Breast epithelium (tissue), 4 donors: ENCODE measurements at regions not wholly inside any gene's neighbourhood (a gene's known extent, or its start where the extent isn't known, plus 50 kb on each side); places are given as distances from the start of the nearest gene placed in this dataset.

ENCODE experiments used
- DNase-seq, 2 donors: peaks; one replicate each; pipeline ENCODE4 v3.0.0-alpha.2; 2019; ENCODE audit warnings: low spot score in 2 of 2
- H3K27ac ChIP-seq, 2 donors: fragments of 200-600 bp; sonication (generic) in 1 of 2; one replicate each; pipeline ENCODE4 v1.5.1; 2016 to 2019; ENCODE audit warnings: mild to moderate bottlenecking in 1 of 2
- H3K27me3 ChIP-seq, 2 donors: fragments of 200-600 bp; sonication (generic) in 1 of 2; one replicate each; pipeline versions ENCODE4 v1.5.1 to v1.6.0; 2017 to 2019; ENCODE audit warnings: control low read depth in 1 of 2, mild to moderate bottlenecking in 1 of 2
- H3K36me3 ChIP-seq: fragments of 200-600 bp; one replicate; pipeline ENCODE4 v1.5.1; 2019
- H3K4me1 ChIP-seq, 2 donors: fragments of 200-600 bp; sonication (generic); one replicate each; pipeline ENCODE4 v1.5.1; 2016 to 2019; ENCODE audit warnings: control low read depth in 1 of 2
- H3K4me3 ChIP-seq, 3 donors: fragments of 200-600 bp; sonication (generic); 1 replicate in 2 of 3; 2 replicates in 1 of 3; pipeline ENCODE4 v1.5.1; 2016 to 2019; ENCODE audit warnings: mild to moderate bottlenecking in 3 of 3, moderate library complexity in 2 of 3
- H3K9me3 ChIP-seq, 2 donors: fragments of 200-600 bp; sonication (generic) in 1 of 2; one replicate each; pipeline ENCODE4 v1.5.1; 2016 to 2019; ENCODE audit warnings: control low read depth in 1 of 2
- CTCF ChIP-seq, 3 donors: fragments of 450-650 bp; IDR thresholded peaks; one replicate each; pipeline ENCODE4 v1.5.1; 2016 to 2017; ENCODE audit warnings: antibody characterized with exemption in 3 of 3, mild to moderate bottlenecking in 3 of 3, moderate library complexity in 3 of 3
- POLR2A ChIP-seq: fragments of 450-650 bp; IDR thresholded peaks from one replicate; pipeline ENCODE4 v1.6.1; 2016; ENCODE audit warnings: antibody characterized with exemption, mild to moderate bottlenecking, moderate library complexity
- POLR2AphosphoS5 ChIP-seq, 3 donors: sonication (generic); formaldehyde crosslinking; IDR thresholded peaks; one replicate each; pipeline ENCODE4 v1.6.1; 2017; ENCODE audit warnings: antibody characterized with exemption in 3 of 3
- intact Hi-C: fragments of 100-400 bp; cut with DNase I; formaldehyde crosslinking; loops from one replicate; pipeline ENCODE4 v1.15.1; 2023; ENCODE audit warnings: low total_unique reads

- intact Hi-C loops = no loop called here
- Histone ChIP-seq H3K27ac (no peak overlapping the region), H3K36me3 (no peaks in the 10 kb centered on the region), H3K4me3 (no peak overlapping the region), H3K4me1 (no peaks in the 10 kb centered on the region), H3K9me3 (no peaks in the 10 kb centered on the region), H3K27me3 (peaks cover 0 to 10% of the 10 kb centered on the region in 2 donors)
- no peak for DNase-seq
- TF ChIP-seq POLR2A (no peak), CTCF (IDR thresholded peaks at IDR 0.05) (no peak), POLR2AphosphoS5 (IDR thresholded peaks at IDR 0.05) (no peak)
Measured at GRCh38 chr11:70674605-70675004, 276.3 kb downstream of the CTTN start.

- H3K36me3 ChIP-seq = no peaks in the 10 kb centered on the region
- H3K9me3 ChIP-seq = no peaks in the 10 kb centered on the region
- no peak for TF ChIP-seq POLR2A
- TF ChIP-seq CTCF (IDR thresholded peaks at IDR 0.05) = no peak
- TF ChIP-seq POLR2AphosphoS5 (IDR thresholded peaks at IDR 0.05) = no peak
- no peaks in the 10 kb centered on the region for H3K4me1 ChIP-seq
- H3K27me3 ChIP-seq = peaks cover 0 to 3% of the 10 kb centered on the region in 2 donors
- H3K4me3 ChIP-seq = no peak overlapping the region
- no peak overlapping the region for H3K27ac ChIP-seq
- DNase-seq = no peak
- intact Hi-C loops = no loop called here
Measured at GRCh38 chr11:70675697-70676374, 277.5 kb downstream of the CTTN start.

DNA sequence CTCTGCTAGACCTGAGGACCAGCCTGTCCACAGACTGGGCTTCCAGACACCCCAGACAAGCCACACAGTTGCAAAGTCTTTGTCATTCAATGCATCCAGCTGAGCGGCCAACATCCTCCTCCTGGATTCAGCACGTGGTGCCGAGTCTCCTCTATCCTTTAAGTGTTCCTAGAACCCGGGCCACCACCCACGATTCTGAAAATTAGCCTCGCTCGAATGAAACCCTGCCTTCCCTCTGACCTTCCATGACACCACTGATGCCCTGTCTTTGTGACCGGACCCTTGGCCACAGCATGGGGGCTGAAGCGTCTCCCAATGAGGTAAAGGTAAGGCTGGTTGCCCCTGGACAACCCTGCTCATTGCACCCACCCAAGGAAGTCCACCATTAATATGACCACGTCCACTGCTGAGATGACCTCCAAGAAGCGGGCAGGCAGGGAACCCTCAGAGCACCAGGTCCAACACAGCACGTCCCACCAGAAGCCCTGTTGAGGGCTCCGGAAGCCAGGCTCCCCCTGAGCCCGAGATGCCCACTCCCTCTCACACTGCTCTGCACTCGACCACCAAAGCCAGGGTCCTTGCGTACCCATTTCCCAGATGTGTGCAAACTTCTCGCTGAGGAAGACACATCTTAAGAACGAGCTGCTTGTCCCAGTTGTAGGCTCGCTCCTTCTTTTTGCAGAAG lies 279.0 kb downstream of the CTTN start:
- DNase-seq = no peak
- Histone ChIP-seq H3K36me3 (no peaks in the 10 kb centered on the region), H3K4me3 (no peak overlapping the region), H3K9me3 (no peaks in the 10 kb centered on the region), H3K27ac (no peak overlapping the region), H3K4me1 (no peaks in the 10 kb centered on the region), H3K27me3 (no peaks in the 10 kb centered on the region)
- intact Hi-C loops = no loop called here
- no peak for TF ChIP-seq POLR2AphosphoS5 (IDR thresholded peaks at IDR 0.05)
- TF ChIP-seq CTCF (IDR thresholded peaks at IDR 0.05) = no peak
- no peak for TF ChIP-seq POLR2A

DNA sequence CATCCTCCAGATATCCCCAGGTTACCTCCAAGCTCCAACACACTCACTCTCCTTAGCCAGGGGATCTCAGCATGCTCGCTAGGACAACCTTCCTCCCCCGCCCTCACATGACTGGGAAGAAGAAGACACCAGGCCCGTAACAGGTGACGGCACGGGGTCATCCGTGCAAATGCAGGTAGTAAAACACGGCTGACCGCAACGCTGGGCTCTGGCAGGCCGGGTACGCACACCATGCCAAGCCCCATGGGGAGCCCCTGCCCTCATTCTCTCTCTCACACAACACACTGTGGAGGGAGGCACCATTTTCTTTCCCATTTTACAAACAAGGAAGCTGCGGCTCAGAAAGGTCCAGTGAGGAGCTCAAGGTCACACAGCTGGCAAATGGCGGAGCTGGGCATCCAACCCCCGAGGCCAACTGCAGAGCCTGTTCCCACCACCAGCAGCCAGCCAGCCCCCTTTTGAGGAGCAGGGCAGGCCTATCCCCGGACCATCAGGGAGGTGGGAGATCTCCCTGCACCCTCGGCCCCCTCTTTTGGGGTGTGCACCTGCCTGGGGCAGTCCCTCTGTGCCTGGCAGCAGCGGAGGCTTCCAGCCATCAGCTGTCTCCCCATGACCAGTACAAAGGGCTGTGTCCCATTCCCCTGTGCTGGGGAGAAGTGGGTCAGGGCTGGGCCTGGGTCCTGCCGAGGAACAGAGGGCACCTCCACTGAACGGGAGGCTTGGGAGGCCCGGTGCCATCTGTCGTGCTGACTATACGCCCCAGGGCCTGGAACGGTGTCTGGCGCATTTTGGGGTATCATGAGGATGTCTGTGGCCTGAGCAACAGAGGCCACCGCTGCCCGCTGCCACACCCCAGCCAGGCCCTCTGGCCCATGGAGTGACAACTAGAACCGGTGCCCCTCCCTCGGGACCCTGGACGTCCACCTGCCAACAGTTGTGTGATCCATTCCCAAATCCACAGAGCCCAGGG lies 280.9 kb downstream of the CTTN start:
- H3K27me3 ChIP-seq = no peaks in the 10 kb centered on the region
- H3K27ac ChIP-seq = no peak overlapping the region
- intact Hi-C loops = no loop called here
- no peaks in the 10 kb centered on the region for H3K4me1 ChIP-seq
- no peaks in the 10 kb centered on the region for H3K36me3 ChIP-seq
- TF ChIP-seq POLR2A (no peak), POLR2AphosphoS5 (IDR thresholded peaks at IDR 0.05) (no peak), CTCF (IDR thresholded peaks at IDR 0.05) (no peak)
- H3K9me3 ChIP-seq = no peaks in the 10 kb centered on the region
- no peak overlapping the region for H3K4me3 ChIP-seq
- no peak for DNase-seq
